ENCODE measurements at regions not wholly inside any gene's neighbourhood (a gene's known extent, or its start where the extent isn't known, plus 50 kb on each side); places are given as distances from the start of the nearest gene placed in this dataset.

GRCh38 chr11:69572233-69572860 is 68.6 kb upstream of the CCND1 start:
- TF ChIP-seq CTCF (IDR thresholded peaks at IDR 0.05) (no peak), POLR2A (IDR thresholded peaks at IDR 0.05) (no peak)
